Nephron (organoid): ENCODE measurements at regions not wholly inside any gene's neighbourhood (a gene's known extent, or its start where the extent isn't known, plus 50 kb on each side); places are given as distances from the start of the nearest gene placed in this dataset.

ENCODE experiments used
- H3K27ac Mint-ChIP-seq, 3 experiments: 2 replicates each; pipeline ENCODE4 v1.8.0; 2020; ENCODE audit warnings: mixed read lengths in 3 of 3, mild to moderate bottlenecking in 2 of 3, moderate library complexity in 1 of 3
- H3K27me3 Mint-ChIP-seq: 2 replicates; pipeline ENCODE4 v1.8.0; 2021; ENCODE audit warnings: low read depth, mild to moderate bottlenecking, moderate library complexity, mixed read lengths
- H3K36me3 Mint-ChIP-seq: 2 replicates; pipeline ENCODE4 v1.8.0; 2020; ENCODE audit warnings: low read depth, mixed read lengths
- H3K4me1 Mint-ChIP-seq: 2 replicates; pipeline ENCODE4 v1.8.0; 2020; ENCODE audit warnings: mixed read lengths
- H3K4me3 Mint-ChIP-seq, 3 experiments: 2 replicates each; pipeline ENCODE4 v1.8.0; 2020; ENCODE audit warnings: mild to moderate bottlenecking in 3 of 3, mixed read lengths in 3 of 3, moderate library complexity in 2 of 3
- H3K9me3 Mint-ChIP-seq: 2 replicates; pipeline ENCODE4 v1.8.0; 2020; ENCODE audit warnings: mixed read lengths
- CTCF ChIP-seq, 3 experiments: fragments of 200-600 bp; sonication (generic); IDR thresholded peaks; one replicate each; pipeline ENCODE4 v1.5.0; 2021; ENCODE audit warnings: antibody characterized with exemption in 3 of 3; ENCODE audit not compliant: unreplicated experiment in 3 of 3

GRCh38 chr5:72013766-72014624 is 93.3 kb upstream of the MAP1B start:
- Mint-ChIP-seq H3K4me3 (no peak overlapping the region), H3K27me3 (no peaks in the 10 kb centered on the region), H3K27ac (peak overlapping the region; percentile 2 to 40 (median 35)), H3K9me3 (peaks cover 3% of the 10 kb centered on the region), H3K4me1 (peaks cover 15% of the 10 kb centered on the region), H3K36me3 (no peaks in the 10 kb centered on the region)
- TF ChIP-seq CTCF (IDR thresholded peaks at IDR 0.05; ENCODE audit: unreplicated experiment in 3 of 3) = no peak

- no peak for TF ChIP-seq CTCF (IDR thresholded peaks at IDR 0.05; ENCODE audit: unreplicated experiment in 3 of 3)
- peak overlapping the region in 2 of 3 experiments; percentile 30 to 57 for H3K27ac Mint-ChIP-seq
- H3K4me3 Mint-ChIP-seq = no peak overlapping the region
- H3K9me3 Mint-ChIP-seq = peaks cover 3% of the 10 kb centered on the region
- H3K36me3 Mint-ChIP-seq = no peaks in the 10 kb centered on the region
- H3K4me1 Mint-ChIP-seq = peaks cover 15% of the 10 kb centered on the region
- no peaks in the 10 kb centered on the region for H3K27me3 Mint-ChIP-seq
Observed at GRCh38 chr5:72015103-72015548, 92.1 kb upstream of the MAP1B start.

GRCh38 chr5:72018143-72018803 is 89.0 kb upstream of the MAP1B start:
- H3K36me3 Mint-ChIP-seq = no peaks in the 10 kb centered on the region
- H3K27ac Mint-ChIP-seq = no peak overlapping the region
- no peak overlapping the region for H3K4me3 Mint-ChIP-seq
- peaks cover 22% of the 10 kb centered on the region for H3K4me1 Mint-ChIP-seq
- no peaks in the 10 kb centered on the region for H3K27me3 Mint-ChIP-seq
- peak; percentile 45 to 65 (median 52) for TF ChIP-seq CTCF (IDR thresholded peaks at IDR 0.05; ENCODE audit: unreplicated experiment in 3 of 3)
- H3K9me3 Mint-ChIP-seq = peaks cover 3% of the 10 kb centered on the region

GRCh38 chr5:72020161-72020983 is 86.9 kb upstream of the MAP1B start:
- Mint-ChIP-seq H3K4me1 (peaks cover 8% of the 10 kb centered on the region), H3K27me3 (no peaks in the 10 kb centered on the region), H3K27ac (no peak overlapping the region), H3K9me3 (peaks cover 8% of the 10 kb centered on the region), H3K36me3 (no peaks in the 10 kb centered on the region), H3K4me3 (no peak overlapping the region)
- TF ChIP-seq CTCF (IDR thresholded peaks at IDR 0.05; ENCODE audit: unreplicated experiment in 3 of 3) = no peak

GRCh38 chr5:72021651-72022357 is 85.5 kb upstream of the MAP1B start:
- Mint-ChIP-seq H3K4me1 (peaks cover 7% of the 10 kb centered on the region), H3K27me3 (no peaks in the 10 kb centered on the region), H3K36me3 (no peaks in the 10 kb centered on the region), H3K9me3 (peaks cover 9% of the 10 kb centered on the region), H3K4me3 (no peak overlapping the region), H3K27ac (no peak overlapping the region)
- no peak for TF ChIP-seq CTCF (IDR thresholded peaks at IDR 0.05; ENCODE audit: unreplicated experiment in 3 of 3)
